ENCODE measurements at regions not wholly inside any gene's neighbourhood (a gene's known extent, or its start where the extent isn't known, plus 50 kb on each side); places are given as distances from the start of the nearest gene placed in this dataset.
"Not testable (repeated sequence)": the region's sequence is repeated elsewhere in the genome, so short reads cannot be mapped to it uniquely, and the experiment has no call there.

- 93% methylated on average over 13 of the region's 13 CpGs for WGBS
- H3K4me3 ChIP-seq (ENCODE audit: low read depth, low read length); H3K36me3 ChIP-seq (ENCODE audit: insufficient read depth); H3K4me1 ChIP-seq (ENCODE audit: insufficient read depth); H3K27ac ChIP-seq (ENCODE audit: low read depth); DNase-seq (ENCODE audit: extremely low spot score): not testable (repeated sequence)
Measured at GRCh38 chr14:22100764-22101120, 427.1 kb upstream of the OR4E1 start.

- WGBS, result 30% methylated on average over 11 of the region's 11 CpGs
- Histone ChIP-seq H3K27ac (ENCODE audit: low read depth) (no peak overlapping the region), H3K36me3 (ENCODE audit: insufficient read depth) (no peaks in the 10 kb centered on the region), H3K4me1 (ENCODE audit: insufficient read depth) (no peaks in the 10 kb centered on the region), H3K4me3 (ENCODE audit: low read depth, low read length) (no peak overlapping the region)
- peak; percentile 43 for DNase-seq (ENCODE audit: extremely low spot score)
Measured at GRCh38 chr14:22099942-22100763, 426.5 kb upstream of the OR4E1 start.

- Histone ChIP-seq H3K4me1 (ENCODE audit: insufficient read depth) (no peaks in the 10 kb centered on the region), H3K27ac (ENCODE audit: low read depth) (no peak overlapping the region), H3K4me3 (ENCODE audit: low read depth, low read length) (no peak overlapping the region), H3K36me3 (ENCODE audit: insufficient read depth) (no peaks in the 10 kb centered on the region)
- no peak for DNase-seq (ENCODE audit: extremely low spot score)
Measured at GRCh38 chr14:22098435-22098834, 424.8 kb upstream of the OR4E1 start.

GRCh38 chr14:22097586-22098292 lies 424.1 kb upstream of the OR4E1 start:
- Histone ChIP-seq H3K4me1 (ENCODE audit: insufficient read depth) (no peaks in the 10 kb centered on the region), H3K4me3 (ENCODE audit: low read depth, low read length) (no peak overlapping the region), H3K36me3 (ENCODE audit: insufficient read depth) (no peaks in the 10 kb centered on the region), H3K27ac (ENCODE audit: low read depth) (no peak overlapping the region)
- 69% methylated on average over 4 of the region's 4 CpGs for WGBS
- no peak for DNase-seq (ENCODE audit: extremely low spot score)

DNA sequence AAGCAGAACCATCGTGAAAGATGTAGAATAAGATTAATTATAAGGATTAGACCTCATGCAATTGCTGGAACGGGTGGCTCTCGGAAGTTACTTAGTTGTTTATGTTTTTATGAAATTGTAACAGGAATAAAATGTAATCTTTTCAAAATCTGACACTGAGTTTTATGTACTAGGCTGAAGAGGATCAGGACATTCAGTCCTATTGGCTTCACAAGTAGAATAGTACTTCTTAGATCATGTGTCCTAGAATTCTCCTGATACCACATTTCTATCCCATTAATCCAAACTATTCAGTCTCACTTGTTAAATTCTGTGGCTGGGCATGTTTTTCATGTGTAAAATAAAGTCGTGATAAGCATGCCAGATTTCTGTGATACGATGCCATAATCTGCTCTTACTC lies 423.5 kb upstream of the OR4E1 start:
- H3K27ac ChIP-seq (ENCODE audit: low read depth), result no peak overlapping the region
- no peaks in the 10 kb centered on the region for H3K36me3 ChIP-seq (ENCODE audit: insufficient read depth)
- no peak overlapping the region for H3K4me3 ChIP-seq (ENCODE audit: low read depth, low read length)
- H3K4me1 ChIP-seq (ENCODE audit: insufficient read depth), result no peaks in the 10 kb centered on the region
- DNase-seq (ENCODE audit: extremely low spot score), result no peak
- WGBS, result 17% methylated on average over 5 of the region's 5 CpGs

DNA sequence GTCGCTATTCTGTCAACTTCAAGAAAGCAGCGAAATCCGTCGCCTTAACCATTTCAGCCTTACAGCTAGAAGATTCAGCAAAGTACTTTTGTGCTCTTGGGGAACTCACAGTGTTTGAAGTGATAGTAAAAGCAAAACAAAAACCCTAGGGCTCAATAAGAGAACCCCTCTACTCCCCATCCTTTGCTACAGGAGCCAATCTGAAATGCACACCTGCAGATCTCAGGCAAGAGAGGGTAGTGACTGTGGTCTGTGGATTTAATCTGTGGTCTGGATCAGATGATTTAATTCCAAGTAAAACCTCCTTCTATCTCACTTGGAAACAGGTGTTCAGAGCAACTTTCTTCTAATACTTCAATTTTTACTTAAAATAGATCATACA lies 422.9 kb upstream of the OR4E1 start:
- Histone ChIP-seq H3K4me1 (ENCODE audit: insufficient read depth) (no peaks in the 10 kb centered on the region), H3K36me3 (ENCODE audit: insufficient read depth) (no peaks in the 10 kb centered on the region), H3K27ac (ENCODE audit: low read depth) (peak overlapping the region; percentile 16), H3K4me3 (ENCODE audit: low read depth, low read length) (no peak overlapping the region)
- no peak for DNase-seq (ENCODE audit: extremely low spot score)
- 71% methylated on average over 4 of the region's 4 CpGs for WGBS

- Histone ChIP-seq H3K27ac (ENCODE audit: low read depth) (peak overlapping the region; percentile 74), H3K36me3 (ENCODE audit: insufficient read depth) (no peaks in the 10 kb centered on the region), H3K4me1 (ENCODE audit: insufficient read depth) (no peaks in the 10 kb centered on the region), H3K4me3 (ENCODE audit: low read depth, low read length) (no peak overlapping the region)
- 33% methylated on average over 4 of the region's 4 CpGs for WGBS
- DNase-seq (ENCODE audit: extremely low spot score), result peak; percentile 59
Measured at GRCh38 chr14:22095860-22096513, 422.4 kb upstream of the OR4E1 start.

DNA sequence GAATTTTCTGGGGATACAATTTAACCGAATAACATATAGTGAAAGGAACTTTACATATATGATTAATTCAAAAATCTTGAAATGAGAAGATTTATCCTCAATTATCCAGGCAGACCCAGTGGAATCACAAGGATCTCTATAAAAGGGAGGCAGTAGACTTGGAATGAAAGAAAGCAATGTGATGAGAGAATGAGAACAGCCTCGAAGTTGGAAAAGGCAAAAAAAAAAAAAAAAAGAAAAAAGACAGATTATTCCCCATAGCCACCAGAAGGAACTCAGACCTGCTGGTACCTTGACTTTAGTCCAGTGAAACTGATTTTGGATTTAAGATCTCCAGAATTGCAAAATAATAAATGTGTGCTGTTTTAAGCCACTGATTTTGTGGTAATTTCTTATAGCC lies 416.3 kb upstream of the OR4E1 start:
- WGBS, result 66% methylated on average over 2 of the region's 2 CpGs
- Histone ChIP-seq H3K27ac (ENCODE audit: low read depth) (no peak overlapping the region), H3K4me3 (ENCODE audit: low read depth, low read length) (no peak overlapping the region), H3K4me1 (ENCODE audit: insufficient read depth) (no peaks in the 10 kb centered on the region), H3K36me3 (ENCODE audit: insufficient read depth) (no peaks in the 10 kb centered on the region)
- no peak for DNase-seq (ENCODE audit: extremely low spot score)

GRCh38 chr14:22088614-22089342 lies 415.2 kb upstream of the OR4E1 start:
- Histone ChIP-seq H3K36me3 (ENCODE audit: insufficient read depth) (no peaks in the 10 kb centered on the region), H3K27ac (ENCODE audit: low read depth) (no peak overlapping the region)
- 40% methylated on average over 2 of the region's 2 CpGs for WGBS

DNA sequence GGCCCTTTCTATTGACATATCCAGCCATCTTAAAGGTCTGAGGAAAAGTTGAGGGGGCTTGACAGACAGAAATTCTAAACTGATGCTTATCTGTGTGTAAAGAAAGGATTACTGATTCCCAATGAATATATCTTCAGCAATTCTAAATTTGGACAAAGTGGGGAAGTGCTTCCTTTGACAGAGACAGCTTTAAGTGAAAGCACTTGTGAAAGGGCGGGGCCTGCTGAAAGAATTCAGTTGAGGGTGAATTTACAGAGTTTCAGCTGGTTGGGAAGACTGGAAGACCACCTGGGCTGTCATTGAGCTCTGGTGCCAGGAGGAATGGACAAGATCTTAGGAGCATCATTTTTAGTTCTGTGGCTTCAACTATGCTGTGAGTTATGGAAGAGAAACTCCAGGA lies 412.5 kb upstream of the OR4E1 start:
- WGBS, result 94% methylated on average over 1 of the region's 1 CpG
- DNase-seq (ENCODE audit: extremely low spot score), result no peak
- H3K4me3 ChIP-seq (ENCODE audit: low read depth, low read length), result no peak overlapping the region
- no peak overlapping the region for H3K27ac ChIP-seq (ENCODE audit: low read depth)
- no peaks in the 10 kb centered on the region for H3K4me1 ChIP-seq (ENCODE audit: insufficient read depth)
- H3K36me3 ChIP-seq (ENCODE audit: insufficient read depth), result no peaks in the 10 kb centered on the region

More at GRCh38 chr14:22088614-22089342, 415.2 kb upstream of the OR4E1 start:
- H3K4me3 ChIP-seq (ENCODE audit: low read depth, low read length), result no peak overlapping the region
- no peaks in the 10 kb centered on the region for H3K4me1 ChIP-seq (ENCODE audit: insufficient read depth)
- no peak for DNase-seq (ENCODE audit: extremely low spot score)

- WGBS, result 49% methylated on average over 6 of the region's 6 CpGs
- DNase-seq (ENCODE audit: extremely low spot score), result no peak
- Histone ChIP-seq H3K36me3 (ENCODE audit: insufficient read depth) (no peaks in the 10 kb centered on the region), H3K27ac (ENCODE audit: low read depth) (no peak overlapping the region), H3K4me3 (ENCODE audit: low read depth, low read length) (no peak overlapping the region), H3K4me1 (ENCODE audit: insufficient read depth) (no peaks in the 10 kb centered on the region)
Measured at GRCh38 chr14:22084393-22085281, 411.0 kb upstream of the OR4E1 start.

DNA sequence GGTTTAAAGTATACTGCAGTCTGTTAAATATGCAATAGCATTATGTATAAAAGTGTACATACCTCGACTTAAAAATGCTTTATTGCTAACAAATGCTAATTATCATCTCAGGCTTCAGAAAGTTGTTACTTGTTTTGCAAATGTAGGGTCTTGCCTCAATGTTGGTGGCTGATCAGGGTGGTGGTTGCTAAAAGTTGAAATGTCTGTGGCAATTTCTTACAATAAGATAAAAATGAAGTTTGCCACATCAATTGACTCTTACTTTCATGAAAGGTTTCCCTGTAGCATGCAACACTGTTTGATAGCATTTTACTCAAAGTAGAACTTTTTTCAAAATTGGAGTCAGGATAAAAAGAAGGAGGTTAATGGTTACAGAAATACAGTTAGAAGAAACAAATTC lies 407.7 kb upstream of the OR4E1 start:
- WGBS, result 48% methylated on average over 1 of the region's 1 CpG
- H3K36me3 ChIP-seq (ENCODE audit: insufficient read depth), result no peaks in the 10 kb centered on the region
- no peak for DNase-seq (ENCODE audit: extremely low spot score)
- H3K27ac ChIP-seq (ENCODE audit: low read depth), result no peak overlapping the region
- no peaks in the 10 kb centered on the region for H3K4me1 ChIP-seq (ENCODE audit: insufficient read depth)
- no peak overlapping the region for H3K4me3 ChIP-seq (ENCODE audit: low read depth, low read length)

- DNase-seq (ENCODE audit: extremely low spot score), result no peak
- Histone ChIP-seq H3K36me3 (ENCODE audit: insufficient read depth) (no peaks in the 10 kb centered on the region), H3K4me1 (ENCODE audit: insufficient read depth) (no peaks in the 10 kb centered on the region), H3K4me3 (ENCODE audit: low read depth, low read length) (no peak overlapping the region), H3K27ac (ENCODE audit: low read depth) (no peak overlapping the region)
- 70% methylated on average over 1 of the region's 1 CpG for WGBS
Measured at GRCh38 chr14:22079766-22080165, 406.1 kb upstream of the OR4E1 start.

Data from urinary bladder (tissue), 3 donors.